Testis (tissue), 2 donors: ENCODE measurements at regions not wholly inside any gene's neighbourhood (a gene's known extent, or its start where the extent isn't known, plus 50 kb on each side); places are given as distances from the start of the nearest gene placed in this dataset.

Experiments used
- DNase-seq: peaks from one replicate; pipeline ENCODE4 v3.0.0-alpha.2; 2019
- H3K27ac ChIP-seq, 2 donors: fragments of 200-600 bp; sonication (generic); one replicate each; pipeline ENCODE4 v1.5.1; 2019
- H3K27me3 ChIP-seq: fragments of 200-600 bp; sonication (generic); one replicate; pipeline ENCODE4 v1.5.1; 2019
- H3K36me3 ChIP-seq: fragments of 200-600 bp; sonication (generic); one replicate; pipeline ENCODE4 v1.5.1; 2017; ENCODE audit warnings: low read depth; ENCODE audit errors: missing control alignments
- H3K4me1 ChIP-seq: fragments of 200-600 bp; sonication (generic); one replicate; pipeline ENCODE4 v1.5.1; 2019
- H3K4me3 ChIP-seq, 2 donors: fragments of 200-600 bp; sonication (generic); one replicate each; pipeline ENCODE4 v1.5.1; 2017 to 2019
- H3K9me3 ChIP-seq: fragments of 200-600 bp; sonication (generic); one replicate; pipeline ENCODE4 v1.5.1; 2017
- CTCF ChIP-seq, 3 experiments: fragments of 450-650 bp in 2 of 3; fragments of 200-600 bp in 1 of 3; sonication (generic) in 1 of 3; IDR thresholded peaks; one replicate each; pipeline ENCODE4 v1.5.1; 2016 to 2019; ENCODE audit warnings: antibody characterized with exemption in 3 of 3, mild to moderate bottlenecking in 2 of 3, moderate library complexity in 1 of 3
- POLR2A ChIP-seq: fragments of 450-650 bp; IDR thresholded peaks from one replicate; pipeline ENCODE4 v1.6.1; 2017; ENCODE audit warnings: antibody characterized with exemption, mild to moderate bottlenecking, moderate library complexity
- intact Hi-C: fragments of 100-400 bp; cut with DNase I; formaldehyde crosslinking; loops from one replicate; pipeline ENCODE4 v1.15.1; 2023; ENCODE audit warnings: low total_unique reads
- small RNA-seq, 2 donors: library from RNA; depleted of rRNA; stranded (forward); fragments of <200 nt; gene quantifications; one replicate each; pipeline ENCODE3, GENCODE V24; 2016

GRCh38 chr21:17869115-17869514 lies 50.0 kb upstream of the C21orf91 start:
- Histone ChIP-seq H3K9me3 (no peaks in the 10 kb centered on the region), H3K27me3 (no peaks in the 10 kb centered on the region), H3K36me3 (no peaks in the 10 kb centered on the region), H3K4me3 (no peak overlapping the region), H3K4me1 (no peaks in the 10 kb centered on the region), H3K27ac (no peak overlapping the region)
- TF ChIP-seq CTCF (IDR thresholded peaks at IDR 0.05): no peak
- TF ChIP-seq POLR2A: no peak
- intact Hi-C loops: no loop called here
- DNase-seq: no peak

Small RNAs in the stretch of these regions (small RNA-seq; reads per million reads assigned to genes)
- 0 reads per million in 2 donors for gene RPL37P3
